ENCODE measurements at regions not wholly inside any gene's neighbourhood (a gene's known extent, or its start where the extent isn't known, plus 50 kb on each side); places are given as distances from the start of the nearest gene placed in this dataset.
A peak's percentile ranks its signal among the peaks of the same experiment; 100 is the strongest.

- no peak for DNase-seq
These were observed 52.9 kb upstream of the DEFB112 start for GRCh38 chr6:50102676-50103075.

- no peak for DNase-seq
These were observed 60.9 kb upstream of the DEFB112 start for GRCh38 chr6:50110587-50110986.

GRCh38 chr6:50112981-50113857, 63.5 kb upstream of the DEFB112 start:
- no peak for DNase-seq

GRCh38 chr6:50116390-50116789, 66.7 kb upstream of the DEFB112 start:
- DNase-seq, result no peak

- no peak for DNase-seq
These were observed 67.2 kb upstream of the DEFB112 start for GRCh38 chr6:50116797-50117542.

GRCh38 chr6:50120300-50120699, 70.6 kb upstream of the DEFB112 start:
- DNase-seq, result no peak

GRCh38 chr6:50123688-50124087, 74.0 kb upstream of the DEFB112 start:
- no peak for DNase-seq

- no peak for DNase-seq
These were observed 74.8 kb upstream of the DEFB112 start for GRCh38 chr6:50124572-50124971.

- peak in 1 of 6 experiments; percentile 1 for DNase-seq
These were observed 78.8 kb upstream of the DEFB112 start for GRCh38 chr6:50128420-50129005.

- no peak for DNase-seq
These were observed 86.2 kb upstream of the DEFB112 start for GRCh38 chr6:50135968-50136367.

- no peak for DNase-seq
These were observed 91.4 kb upstream of the DEFB112 start for GRCh38 chr6:50141100-50141499.

- no peak for DNase-seq
These were observed 93.4 kb upstream of the DEFB112 start for GRCh38 chr6:50143011-50143719.

GRCh38 chr6:50145125-50145524, 95.4 kb upstream of the DEFB112 start:
- no peak for DNase-seq

- no peak for DNase-seq
These were observed 97.6 kb upstream of the DEFB112 start for GRCh38 chr6:50147371-50147770.

- DNase-seq, result no peak
These were observed 130.9 kb upstream of the DEFB112 start for GRCh38 chr6:50180646-50181045.

- no peak for DNase-seq
These were observed 135.3 kb upstream of the DEFB112 start for GRCh38 chr6:50185006-50185405.

GRCh38 chr6:50187351-50187921, 137.7 kb upstream of the DEFB112 start:
- no peak for DNase-seq

GRCh38 chr6:50198245-50198644, 148.5 kb upstream of the DEFB112 start:
- no peak for DNase-seq

- no peak for DNase-seq
These were observed 153.0 kb upstream of the DEFB112 start for GRCh38 chr6:50202766-50203165.

- DNase-seq, result no peak
These were observed 161.9 kb upstream of the DEFB112 start for GRCh38 chr6:50211582-50211981.

- DNase-seq, result no peak
These were observed 163.4 kb upstream of the DEFB112 start for GRCh38 chr6:50213146-50213545.

GRCh38 chr6:50214937-50215336, 165.2 kb upstream of the DEFB112 start:
- no peak for DNase-seq

- DNase-seq, result no peak
These were observed 168.1 kb upstream of the DEFB112 start for GRCh38 chr6:50217841-50218240.

All from stimulated activated naive CD4-positive, alpha-beta T cell (primary cell).